ENCODE measurements at regions not wholly inside any gene's neighbourhood (a gene's known extent, or its start where the extent isn't known, plus 50 kb on each side); places are given as distances from the start of the nearest gene placed in this dataset.

DNA sequence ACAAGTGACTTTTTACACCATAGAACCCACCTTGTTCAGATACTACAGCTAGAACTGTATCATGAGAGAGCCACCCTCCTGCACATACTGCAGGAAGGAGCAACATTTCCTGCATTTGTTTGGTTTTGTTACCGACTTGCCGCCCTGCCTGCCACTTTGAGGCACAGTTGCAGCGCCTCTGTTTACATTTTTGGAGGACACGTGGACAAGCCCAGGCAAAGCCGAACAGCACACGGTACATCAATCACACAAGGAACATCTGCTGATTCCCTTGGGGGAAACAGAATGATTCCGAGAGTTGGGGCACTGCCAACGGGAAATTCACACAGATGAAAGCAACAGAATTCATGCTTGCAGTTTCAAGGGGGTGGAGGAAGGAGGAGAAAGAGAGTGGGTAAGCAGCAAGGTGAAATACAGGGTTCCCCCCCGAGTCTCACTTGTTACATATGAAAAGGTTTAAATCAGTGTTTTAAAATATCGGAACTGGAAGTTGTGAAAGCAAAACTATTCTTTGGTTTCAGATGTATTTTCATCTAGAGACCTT, 110.7 kb downstream of the BTG1 start:
- DNase-seq (ENCODE audit: low read depth in 4 of 4, low spot score in 2 of 4): peak in 1 of 4 donors; percentile 10

DNA sequence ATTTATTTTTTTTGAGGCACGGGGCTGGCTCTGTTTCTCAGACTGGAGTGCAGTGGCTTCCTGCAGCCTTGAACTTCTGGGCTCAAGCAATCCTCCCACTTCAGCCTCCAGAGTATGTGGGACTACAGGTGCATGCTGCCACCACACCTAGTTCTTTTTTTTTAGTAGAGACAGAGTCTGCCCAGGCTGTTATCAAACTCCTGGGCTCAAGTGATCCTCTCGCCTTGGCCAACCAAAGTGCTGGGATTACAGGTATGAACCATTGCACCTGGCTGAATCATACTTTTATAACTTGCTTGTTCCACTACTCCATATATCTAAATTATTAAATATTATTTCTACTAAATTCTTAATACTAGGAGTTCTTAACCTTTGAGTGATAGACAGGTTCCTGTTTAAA, 111.6 kb downstream of the BTG1 start:
- no peak for DNase-seq (ENCODE audit: low read depth in 4 of 4, low spot score in 2 of 4)

DNA sequence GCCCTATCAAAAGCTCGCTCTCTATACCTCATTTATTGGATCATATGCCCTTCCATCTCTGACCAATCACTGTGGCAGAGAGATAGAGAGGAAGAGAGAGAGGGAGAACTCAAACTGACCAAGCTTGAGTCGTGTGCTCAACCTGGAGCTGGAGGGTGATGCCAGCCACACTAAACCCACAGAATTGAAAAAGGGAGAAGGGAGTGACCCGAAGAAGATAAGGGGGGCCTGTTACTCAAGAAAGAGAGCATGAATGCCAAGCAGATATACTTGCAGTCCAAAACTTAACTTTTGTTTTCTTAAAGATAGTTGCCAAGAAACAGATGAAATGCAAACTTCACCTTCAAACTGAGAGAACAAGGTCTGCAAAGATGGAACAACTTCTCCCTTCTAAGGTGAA, 112.7 kb downstream of the BTG1 start:
- no peak for DNase-seq (ENCODE audit: low read depth in 4 of 4, low spot score in 2 of 4)

DNA sequence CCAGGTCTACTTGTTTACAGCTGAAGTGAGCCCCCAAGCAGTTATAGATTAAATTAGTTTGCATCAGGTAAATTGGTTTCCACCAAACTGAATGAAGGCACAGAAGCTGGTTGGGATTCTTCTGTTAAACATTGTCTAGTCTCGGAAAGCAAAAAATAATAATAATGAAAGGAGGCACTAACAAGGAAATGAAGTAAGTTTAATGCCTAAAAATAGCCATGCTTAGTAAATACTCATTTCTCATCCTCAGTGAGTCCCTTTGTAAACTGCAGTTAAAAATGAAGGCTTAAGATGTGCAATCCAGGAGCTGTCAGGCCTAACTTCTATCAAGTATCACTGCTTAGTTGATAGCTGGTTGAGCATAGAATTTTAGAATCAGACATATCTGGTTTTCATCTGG, 113.5 kb downstream of the BTG1 start:
- no peak for DNase-seq (ENCODE audit: low read depth in 4 of 4, low spot score in 2 of 4)

DNA sequence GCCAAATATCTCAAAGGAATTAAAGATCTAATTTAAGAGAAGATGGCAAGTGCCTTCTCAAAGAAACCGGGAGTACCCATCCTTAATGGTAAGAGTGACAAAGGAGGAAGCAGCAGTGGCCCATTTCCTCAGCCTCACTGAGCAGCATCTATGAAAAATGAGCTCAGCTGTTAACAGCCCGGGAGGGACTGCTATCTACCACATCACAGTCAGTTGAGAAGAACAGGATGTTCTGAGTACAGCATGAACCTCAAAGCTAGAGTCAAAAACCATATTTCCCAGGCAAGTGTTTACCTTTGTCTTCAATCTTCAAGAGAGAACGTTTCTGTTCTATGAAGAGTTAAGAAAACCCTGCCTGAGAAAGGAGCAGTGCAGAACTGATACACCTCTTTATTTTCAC, 115.0 kb downstream of the BTG1 start:
- DNase-seq (ENCODE audit: low read depth in 4 of 4, low spot score in 2 of 4): no peak

DNA sequence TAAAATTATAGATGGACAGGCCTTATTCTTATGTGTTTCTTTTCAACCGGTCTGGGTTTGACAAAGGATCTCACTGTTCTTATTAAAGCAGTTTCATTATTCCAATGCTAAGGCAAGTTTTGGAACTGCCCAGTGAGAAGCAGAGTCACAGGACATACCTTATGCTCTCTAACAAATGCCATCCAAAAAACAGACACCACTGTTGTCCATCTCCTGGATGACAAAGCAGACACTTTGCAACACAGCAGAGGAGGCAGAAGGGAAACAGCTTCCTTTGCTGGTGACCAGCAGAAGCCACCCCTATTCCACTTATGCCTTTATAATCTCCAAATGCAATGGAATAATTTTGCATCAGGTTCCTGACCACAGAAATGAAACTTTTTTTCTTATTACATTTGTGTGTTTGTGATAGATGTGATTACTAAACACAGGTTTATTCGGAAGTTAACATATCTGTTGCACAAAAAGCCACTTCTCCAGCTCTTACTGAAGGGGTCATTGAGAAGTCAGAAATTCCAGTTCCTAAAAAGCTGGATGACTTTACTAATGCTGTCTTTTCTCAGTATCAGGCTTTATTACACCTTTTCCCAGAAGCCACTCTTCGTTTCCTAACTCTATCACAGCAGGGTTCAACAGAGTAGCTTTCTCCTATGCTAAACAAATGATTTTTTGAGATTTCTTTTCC, 115.6 kb downstream of the BTG1 start:
- no peak for DNase-seq (ENCODE audit: low read depth in 4 of 4, low spot score in 2 of 4)

DNA sequence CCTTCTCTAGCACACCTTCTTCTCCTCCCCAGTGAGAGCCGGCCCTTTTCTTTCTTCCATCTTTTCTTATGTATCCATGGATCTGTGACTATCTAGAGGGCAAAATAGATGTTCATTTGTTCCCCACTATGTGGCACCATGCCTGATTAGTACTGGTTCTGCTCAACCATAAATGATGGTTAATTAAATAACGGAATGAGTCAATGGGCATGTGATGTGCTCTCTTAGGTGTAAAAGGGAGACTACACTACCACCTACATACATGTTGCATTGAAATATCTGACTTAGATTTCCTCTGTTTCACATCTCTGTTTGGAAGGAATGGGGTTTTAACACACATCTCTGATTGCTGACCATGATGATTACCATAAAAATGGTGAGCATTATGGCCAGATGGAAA, 116.5 kb downstream of the BTG1 start:
- DNase-seq (ENCODE audit: low read depth in 4 of 4, low spot score in 2 of 4): no peak

DNA sequence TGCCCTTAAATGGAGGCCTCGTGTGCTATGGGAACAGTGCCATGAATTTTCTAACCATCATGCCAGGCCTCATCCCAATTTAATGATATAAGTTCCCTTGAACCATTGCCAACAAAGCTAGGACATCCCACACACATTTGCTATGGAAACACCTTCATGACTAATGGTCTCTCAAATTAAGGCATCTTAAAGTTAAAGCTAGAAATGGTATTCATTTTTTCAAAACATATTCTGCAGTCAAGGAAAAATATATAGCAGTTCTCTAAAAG, 117.3 kb downstream of the BTG1 start:
- no peak for DNase-seq (ENCODE audit: low read depth in 4 of 4, low spot score in 2 of 4)

DNA sequence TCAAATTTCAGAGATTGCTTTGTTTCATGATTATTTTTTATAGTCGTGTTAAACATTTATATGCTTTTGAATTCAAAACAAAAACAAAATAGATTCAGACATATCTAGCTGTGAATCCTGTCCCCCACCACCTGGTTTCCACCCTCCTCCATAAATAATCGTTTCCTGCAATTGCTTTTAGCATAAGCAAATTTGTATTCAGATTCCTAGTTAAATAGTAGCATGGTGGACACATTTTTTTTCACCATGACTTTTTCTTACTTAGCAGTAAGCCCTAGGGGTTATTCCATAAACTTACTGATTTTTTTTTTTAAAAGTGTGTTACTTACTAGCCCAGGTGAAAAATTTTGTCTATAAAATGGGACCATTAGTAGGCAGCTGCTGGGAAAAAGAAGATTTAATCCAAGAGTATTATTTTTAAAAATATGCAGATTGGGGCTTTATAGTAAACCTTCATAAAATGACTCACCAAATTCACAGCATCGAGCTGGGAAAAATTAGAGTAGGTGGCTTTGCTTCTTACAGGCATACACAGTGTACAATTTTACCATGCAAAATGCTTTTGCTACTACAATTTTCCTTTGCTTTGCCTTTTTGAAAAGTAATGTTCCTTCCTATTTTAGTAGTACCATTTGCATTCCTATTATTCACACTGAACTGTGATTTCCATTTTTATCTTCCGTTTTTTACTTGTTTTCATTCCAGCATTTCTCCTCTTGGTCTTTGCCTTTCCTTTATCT, 117.8 kb downstream of the BTG1 start:
- no peak for DNase-seq (ENCODE audit: low read depth in 4 of 4, low spot score in 2 of 4)

DNA sequence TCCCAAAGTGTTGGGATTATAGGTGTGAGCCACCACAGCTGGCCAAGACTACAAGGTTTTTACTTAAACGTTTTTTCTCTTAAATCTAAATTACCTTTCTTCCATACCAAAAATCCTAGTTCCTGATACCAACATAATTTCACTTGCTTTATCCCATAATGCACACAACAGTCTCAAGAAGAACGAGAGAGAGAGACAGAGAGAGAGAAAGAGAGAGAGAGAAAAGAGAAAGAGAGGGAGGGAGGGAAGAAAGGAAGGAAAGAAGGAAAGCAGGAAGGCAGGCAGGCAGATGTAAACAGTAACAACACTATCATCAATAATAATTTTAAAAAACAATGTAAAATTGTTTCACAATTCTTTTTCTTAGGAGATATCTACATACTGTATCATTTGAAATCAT, 118.4 kb downstream of the BTG1 start:
- no peak for DNase-seq (ENCODE audit: low read depth in 4 of 4, low spot score in 2 of 4)

DNA sequence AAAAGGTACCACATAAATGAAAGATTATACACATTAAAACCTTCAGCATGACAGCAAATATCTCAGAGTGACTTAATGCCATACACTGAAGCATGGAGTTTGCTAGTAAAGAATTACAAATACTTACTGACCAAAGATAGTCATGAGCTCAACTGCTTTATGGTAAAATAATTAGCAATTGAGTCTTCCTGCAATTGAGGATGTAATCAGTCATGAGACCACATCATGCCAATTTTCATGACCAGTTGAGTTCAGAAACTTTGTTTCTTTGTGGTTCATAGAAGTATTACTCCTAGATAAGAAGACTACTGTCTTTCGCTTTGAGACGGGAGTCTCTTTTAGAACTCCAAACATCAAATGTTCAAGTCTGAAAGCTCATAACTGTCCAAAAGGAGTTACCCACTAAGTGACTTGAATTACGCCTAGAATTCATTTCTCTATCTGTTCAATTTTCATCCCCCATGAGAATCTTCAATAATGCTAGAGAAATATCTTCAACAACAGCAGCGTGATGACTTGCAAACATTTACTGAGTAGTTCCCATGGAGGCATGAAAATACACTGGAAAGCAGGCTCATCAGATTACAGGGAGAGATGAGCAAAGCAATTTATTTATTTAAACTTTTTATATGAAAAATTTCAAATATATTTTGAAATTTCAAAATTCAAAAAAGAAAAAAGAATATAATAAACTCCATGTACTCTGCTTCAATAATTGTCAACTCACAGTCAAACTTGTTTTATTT, 120.0 kb downstream of the BTG1 start:
- DNase-seq (ENCODE audit: low read depth in 4 of 4, low spot score in 2 of 4): no peak

DNA sequence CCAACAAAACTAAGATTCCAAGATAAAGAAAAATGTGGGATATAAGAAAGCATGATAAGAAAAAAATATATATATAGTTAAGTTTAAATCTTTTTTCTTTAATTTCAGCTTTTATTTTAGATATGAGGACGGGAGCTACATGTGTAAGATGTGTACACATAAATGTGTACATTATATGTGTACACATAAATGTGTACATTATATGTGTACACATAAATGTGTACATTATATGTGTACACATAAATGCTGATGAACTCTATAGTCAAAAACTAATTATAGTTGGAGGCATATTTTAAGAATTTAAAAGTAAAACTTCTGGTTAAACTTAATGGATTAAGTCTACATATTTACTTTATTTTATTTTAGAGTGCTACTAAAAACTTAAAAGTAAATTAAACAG, 123.6 kb downstream of the BTG1 start:
- no peak for DNase-seq (ENCODE audit: low read depth in 4 of 4, low spot score in 2 of 4)

DNA sequence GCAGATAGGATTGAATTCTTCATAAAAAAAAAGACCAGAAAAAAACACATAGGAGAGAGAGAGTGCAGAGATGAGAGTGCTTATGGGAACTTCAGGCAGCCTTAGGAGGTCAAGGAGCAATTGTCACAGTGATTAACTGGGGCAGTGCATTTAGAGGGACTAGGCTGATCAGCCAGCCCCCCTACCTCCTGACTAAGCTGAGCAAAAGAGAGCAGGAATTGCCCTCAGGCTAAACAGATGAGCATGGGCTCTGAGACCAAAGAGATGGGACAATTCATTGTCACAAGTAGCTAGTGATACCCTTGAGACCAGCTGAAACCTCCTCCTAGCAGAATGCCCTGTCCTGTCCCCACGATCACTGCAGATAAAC, 124.0 kb downstream of the BTG1 start:
- no peak for DNase-seq (ENCODE audit: low read depth in 4 of 4, low spot score in 2 of 4)

DNA sequence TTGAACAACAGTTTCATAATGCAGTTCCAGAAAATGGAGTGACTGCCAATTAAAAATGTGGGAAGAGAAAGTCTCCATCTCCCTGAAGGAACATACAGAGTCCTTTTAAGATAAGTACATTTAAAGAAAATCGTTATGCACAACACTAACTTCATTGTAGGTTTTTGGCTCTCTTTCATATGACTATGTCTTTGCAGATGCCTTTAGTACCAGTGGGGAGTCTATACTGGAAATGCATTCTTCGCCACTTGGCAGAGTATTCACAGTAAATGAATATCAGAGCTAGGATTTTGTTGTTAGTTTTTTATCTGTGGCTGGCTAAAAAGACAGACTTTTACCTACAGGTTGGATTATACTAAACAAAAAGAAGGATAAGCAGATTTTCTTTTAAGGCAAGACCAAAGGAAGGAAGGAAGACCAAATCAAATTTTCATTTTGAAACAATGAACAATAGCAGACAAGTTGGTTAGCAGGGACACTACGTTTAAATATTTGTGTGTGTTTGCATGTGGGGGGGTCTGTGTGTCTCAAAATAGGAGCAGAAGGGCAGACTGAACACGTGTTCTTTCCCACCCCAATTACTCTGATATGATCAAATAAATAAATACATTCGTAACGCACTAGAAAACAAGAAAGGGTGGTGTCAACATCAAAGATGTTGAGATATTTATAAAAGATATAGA, 124.5 kb downstream of the BTG1 start:
- DNase-seq (ENCODE audit: low read depth in 4 of 4, low spot score in 2 of 4): no peak

DNA sequence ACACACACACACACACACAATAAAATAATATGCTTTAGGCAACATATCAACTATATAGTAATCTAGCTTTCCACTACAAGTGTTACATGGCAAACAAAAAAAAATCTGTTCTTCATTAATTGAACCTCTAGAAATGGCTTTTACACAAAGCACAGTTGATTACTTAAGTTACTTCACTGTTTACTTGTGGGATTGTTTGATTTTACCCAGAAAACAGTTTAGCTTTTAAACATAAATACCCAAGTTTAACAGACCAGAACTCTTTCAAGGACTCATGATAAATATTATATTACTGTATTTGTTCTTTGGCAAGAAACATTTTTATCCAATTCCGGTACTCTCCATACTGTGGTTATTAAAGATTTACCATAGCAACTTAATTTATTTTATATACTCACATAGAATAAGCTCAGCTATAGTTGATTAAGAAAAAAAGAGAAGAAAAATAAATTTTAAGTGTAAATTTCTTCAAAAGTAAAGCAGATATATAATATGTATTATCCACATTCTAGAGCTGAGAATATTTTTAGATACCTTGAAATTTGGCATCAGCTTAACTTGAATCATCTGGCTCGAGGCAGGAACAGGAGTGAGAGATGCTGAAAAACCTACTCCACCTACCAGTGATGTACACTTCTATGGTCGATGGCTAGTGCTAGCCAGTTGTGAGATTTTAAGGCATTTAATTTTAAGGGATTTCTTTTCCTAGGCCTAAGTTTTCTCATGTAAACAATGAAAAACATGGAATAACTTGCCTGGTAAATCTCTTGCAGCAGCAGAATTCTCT, 126.0 kb downstream of the BTG1 start:
- DNase-seq (ENCODE audit: low read depth in 4 of 4, low spot score in 2 of 4): no peak

DNA sequence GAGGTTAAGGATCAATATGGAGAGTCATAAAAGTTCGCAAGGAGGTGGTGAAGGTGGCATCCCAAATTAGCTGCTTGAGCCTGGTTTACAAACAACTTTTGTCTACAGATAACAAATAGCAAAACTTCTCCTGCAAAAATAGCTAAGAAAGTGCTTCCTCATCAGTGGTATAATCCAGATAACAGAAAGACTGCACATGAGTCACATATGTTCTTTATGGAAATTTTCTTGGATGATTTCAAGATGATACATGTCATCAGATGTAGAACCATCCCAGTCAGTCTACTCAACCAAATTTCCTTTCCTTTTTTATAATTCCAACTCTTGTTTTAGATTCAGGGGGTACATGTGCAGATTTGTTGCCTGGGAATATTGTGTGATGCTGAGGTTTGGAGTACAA, 133.0 kb downstream of the BTG1 start:
- DNase-seq (ENCODE audit: low read depth in 4 of 4, low spot score in 2 of 4): no peak

DNA sequence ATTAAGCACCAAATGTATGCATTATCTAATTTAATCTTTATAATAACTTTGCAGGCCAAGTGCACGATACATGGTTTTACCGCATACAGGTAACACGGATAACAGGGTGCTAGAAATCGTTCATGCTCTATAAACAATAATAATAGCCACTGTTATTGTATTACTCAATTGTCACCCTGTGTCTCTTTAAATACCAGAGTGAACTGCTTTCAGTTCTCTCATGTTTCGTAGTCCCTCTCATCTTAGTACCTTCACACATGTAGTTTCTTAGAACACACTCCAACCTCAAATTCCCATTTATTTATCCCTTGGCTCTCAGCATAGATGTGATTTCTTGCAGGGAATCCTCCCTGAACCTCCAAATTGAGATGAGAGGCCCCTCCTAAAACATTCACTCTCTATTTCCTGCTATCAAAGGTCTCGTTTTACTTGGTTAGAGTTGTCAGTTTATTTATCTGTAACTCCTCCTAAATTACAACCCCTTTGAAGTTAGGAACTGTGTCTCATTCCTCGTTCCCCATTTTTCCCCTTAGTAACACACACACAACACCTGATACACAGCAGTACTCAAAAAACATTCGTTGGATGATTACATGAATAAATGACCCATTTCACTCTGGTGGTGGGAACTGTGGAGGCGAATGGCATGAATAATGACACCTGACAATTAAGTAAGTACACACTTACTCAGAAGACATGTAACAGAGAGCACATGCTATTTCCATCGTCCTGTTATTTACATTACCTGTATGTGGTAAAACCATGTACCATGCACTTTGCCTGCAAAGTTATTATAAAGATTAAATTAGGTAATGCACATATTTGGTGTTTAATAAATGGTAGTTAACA, 134.6 kb downstream of the BTG1 start:
- no peak for DNase-seq (ENCODE audit: low read depth in 4 of 4, low spot score in 2 of 4)

DNA sequence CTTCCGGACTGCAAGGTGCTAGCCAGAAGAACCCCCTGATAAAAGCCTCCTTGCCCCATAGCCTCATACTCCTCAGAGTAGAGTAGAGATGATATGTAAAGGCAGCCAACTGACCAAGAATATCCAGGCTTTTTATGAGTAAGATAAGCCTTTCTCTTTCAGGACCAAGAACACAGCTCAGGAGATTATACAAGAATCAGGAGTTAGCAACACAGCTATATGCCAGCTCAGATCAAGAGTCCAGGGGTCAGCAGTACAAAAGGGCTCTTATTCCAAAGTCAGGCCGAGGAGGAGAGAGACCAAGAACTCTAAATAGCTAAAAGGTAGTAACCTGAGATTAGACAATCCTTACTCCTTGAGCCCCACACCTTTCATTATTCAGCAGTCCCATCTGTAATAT, 135.3 kb downstream of the BTG1 start:
- no peak for DNase-seq (ENCODE audit: low read depth in 4 of 4, low spot score in 2 of 4)

DNA sequence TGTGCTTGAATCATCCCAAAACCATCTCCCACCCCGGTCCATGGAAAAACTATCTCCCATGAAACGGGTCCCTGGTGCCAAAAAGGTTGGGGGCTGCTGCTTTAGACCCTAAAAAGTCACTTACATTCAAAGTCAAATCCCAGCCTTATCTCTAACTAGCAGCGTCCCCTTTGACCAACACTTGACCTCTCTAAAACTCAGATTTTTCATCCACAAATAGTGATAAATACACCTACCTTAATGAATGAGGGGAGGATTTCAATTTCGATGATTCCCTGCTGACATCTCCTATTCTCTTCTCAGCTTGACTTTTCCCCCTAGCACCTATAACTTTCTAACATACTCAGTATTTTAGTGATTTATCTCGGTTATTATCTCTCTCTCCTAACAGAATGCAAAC, 137.3 kb downstream of the BTG1 start:
- no peak for DNase-seq (ENCODE audit: low read depth in 4 of 4, low spot score in 2 of 4)

DNA sequence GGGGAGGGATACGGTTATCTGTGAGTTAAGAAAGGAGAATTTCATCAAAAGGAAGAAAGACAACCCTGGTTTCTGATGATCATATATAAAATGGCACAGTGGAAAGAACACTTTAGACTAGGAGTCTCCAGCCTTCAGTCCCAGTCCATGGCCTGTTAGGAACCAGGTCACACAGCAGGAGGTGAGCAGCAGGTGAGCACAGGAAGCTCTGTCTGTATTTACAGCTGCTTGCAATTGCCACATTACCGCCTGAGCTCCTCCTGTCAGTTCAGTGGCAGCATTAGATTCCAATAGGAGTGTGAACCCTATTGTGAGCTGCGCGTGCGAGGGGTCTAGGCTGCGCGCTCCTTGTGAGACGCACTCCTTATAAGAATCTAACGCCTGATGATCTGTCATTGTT, 137.9 kb downstream of the BTG1 start:
- DNase-seq (ENCODE audit: low read depth in 4 of 4, low spot score in 2 of 4): no peak
